Prostate gland (tissue), 2 donors: ENCODE measurements at regions not wholly inside any gene's neighbourhood (a gene's known extent, or its start where the extent isn't known, plus 50 kb on each side); places are given as distances from the start of the nearest gene placed in this dataset.

Experiments
- POLR2AphosphoS5 ChIP-seq: sonication (generic); formaldehyde crosslinking; IDR thresholded peaks from one replicate; pipeline ENCODE4 v1.6.1; 2017; ENCODE audit warnings: antibody characterized with exemption
- TF ChIP-seq, protein P1 (sequence below), 4 experiments: fragments of 200-600 bp in 2 of 4; fragments of 450-650 bp in 2 of 4; sonication (generic) in 2 of 4; IDR thresholded peaks; 1 replicate in 3 of 4; 2 replicates in 1 of 4; pipeline ENCODE4 v1.5.1; 2016 to 2019; ENCODE audit warnings: antibody characterized with exemption in 4 of 4, mild to moderate bottlenecking in 2 of 4, moderate library complexity in 2 of 4

DNA sequence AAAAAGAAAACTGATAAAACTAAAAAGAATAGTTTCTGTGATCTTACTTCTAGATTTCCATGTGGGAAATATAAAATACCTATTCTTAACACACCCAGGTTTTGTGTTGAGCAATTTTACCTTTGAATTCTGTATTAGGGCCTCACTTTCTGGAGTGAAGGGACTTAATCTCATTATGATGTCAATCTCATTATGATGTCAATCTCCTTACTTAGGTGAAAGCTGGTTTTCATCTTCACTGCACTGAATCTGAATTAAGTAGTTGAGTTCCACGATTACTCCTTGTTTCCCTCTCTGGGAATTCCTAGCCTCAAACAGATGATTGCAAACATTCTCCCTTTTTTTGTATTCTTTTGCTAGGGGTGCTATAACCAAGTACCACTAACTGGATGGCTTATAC is 1367.2 kb downstream of the EFNB2 start:
- TF ChIP-seq, protein P1, sequence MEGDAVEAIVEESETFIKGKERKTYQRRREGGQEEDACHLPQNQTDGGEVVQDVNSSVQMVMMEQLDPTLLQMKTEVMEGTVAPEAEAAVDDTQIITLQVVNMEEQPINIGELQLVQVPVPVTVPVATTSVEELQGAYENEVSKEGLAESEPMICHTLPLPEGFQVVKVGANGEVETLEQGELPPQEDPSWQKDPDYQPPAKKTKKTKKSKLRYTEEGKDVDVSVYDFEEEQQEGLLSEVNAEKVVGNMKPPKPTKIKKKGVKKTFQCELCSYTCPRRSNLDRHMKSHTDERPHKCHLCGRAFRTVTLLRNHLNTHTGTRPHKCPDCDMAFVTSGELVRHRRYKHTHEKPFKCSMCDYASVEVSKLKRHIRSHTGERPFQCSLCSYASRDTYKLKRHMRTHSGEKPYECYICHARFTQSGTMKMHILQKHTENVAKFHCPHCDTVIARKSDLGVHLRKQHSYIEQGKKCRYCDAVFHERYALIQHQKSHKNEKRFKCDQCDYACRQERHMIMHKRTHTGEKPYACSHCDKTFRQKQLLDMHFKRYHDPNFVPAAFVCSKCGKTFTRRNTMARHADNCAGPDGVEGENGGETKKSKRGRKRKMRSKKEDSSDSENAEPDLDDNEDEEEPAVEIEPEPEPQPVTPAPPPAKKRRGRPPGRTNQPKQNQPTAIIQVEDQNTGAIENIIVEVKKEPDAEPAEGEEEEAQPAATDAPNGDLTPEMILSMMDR (IDR thresholded peaks at IDR 0.05), result no peak
- TF ChIP-seq POLR2AphosphoS5, result no peak
